HG03196 (cell line): ENCODE measurements at regions not wholly inside any gene's neighbourhood (a gene's known extent, or its start where the extent isn't known, plus 50 kb on each side); places are given as distances from the start of the nearest gene placed in this dataset.
"Not testable (repeated sequence)": the region's sequence is repeated elsewhere in the genome, so short reads cannot be mapped to it uniquely, and the experiment has no call there.

Source experiments
- ATAC-seq: cut with Tn5 transposase; IDR thresholded peaks from one replicate; pipeline ENCODE4 v1.9.1; 2021; ENCODE audit not compliant: unreplicated experiment

- no peak for ATAC-seq
Observed at GRCh38 chr4:79223993-79224776, 101.7 kb downstream of the NAA11 start.

GRCh38 chr4:79217025-79217424, 108.8 kb downstream of the NAA11 start:
- ATAC-seq: no peak

GRCh38 chr4:79213702-79214101, 112.2 kb downstream of the NAA11 start:
- no peak for ATAC-seq

- ATAC-seq: no peak
Observed at GRCh38 chr4:79213010-79213409, 112.9 kb downstream of the NAA11 start.

- ATAC-seq: no peak
Observed at GRCh38 chr4:79212311-79212710, 113.5 kb downstream of the NAA11 start.

- ATAC-seq: no peak
Observed at GRCh38 chr4:79211490-79211889, 114.4 kb downstream of the NAA11 start.

- no peak for ATAC-seq
Observed at GRCh38 chr4:79210636-79211049, 115.2 kb downstream of the NAA11 start.

- ATAC-seq: no peak
Observed at GRCh38 chr4:79209822-79210635, 115.8 kb downstream of the NAA11 start.

GRCh38 chr4:79209081-79209480, 116.8 kb downstream of the NAA11 start:
- no peak for ATAC-seq

GRCh38 chr4:79207281-79207680, 118.6 kb downstream of the NAA11 start:
- ATAC-seq: no peak

- no peak for ATAC-seq
Observed at GRCh38 chr4:79206660-79207059, 119.2 kb downstream of the NAA11 start.

GRCh38 chr4:79205121-79205520, 120.7 kb downstream of the NAA11 start:
- ATAC-seq: no peak

- ATAC-seq: no peak
Observed at GRCh38 chr4:79201971-79202370, 123.9 kb downstream of the NAA11 start.

- no peak for ATAC-seq
Observed at GRCh38 chr4:79199743-79200142, 126.1 kb downstream of the NAA11 start.

GRCh38 chr4:79198951-79199587, 126.8 kb downstream of the NAA11 start:
- ATAC-seq: no peak

GRCh38 chr4:79197275-79198009, 128.4 kb downstream of the NAA11 start:
- ATAC-seq: no peak

GRCh38 chr4:79191292-79191691, 134.6 kb downstream of the NAA11 start:
- ATAC-seq: not testable (repeated sequence)

GRCh38 chr4:79185526-79186045, 140.3 kb downstream of the NAA11 start:
- no peak for ATAC-seq

- ATAC-seq: no peak
Observed at GRCh38 chr4:79184476-79184875, 141.4 kb downstream of the NAA11 start.

- ATAC-seq: no peak
Observed at GRCh38 chr4:79182209-79182608, 143.7 kb downstream of the NAA11 start.

- ATAC-seq: no peak
Observed at GRCh38 chr4:79181190-79181589, 144.7 kb downstream of the NAA11 start.
